Glutamatergic neuron (in vitro differentiated cells): ENCODE measurements at regions not wholly inside any gene's neighbourhood (a gene's known extent, or its start where the extent isn't known, plus 50 kb on each side); places are given as distances from the start of the nearest gene placed in this dataset.
"Not testable (repeated sequence)": the region's sequence is repeated elsewhere in the genome, so short reads cannot be mapped to it uniquely, and the experiment has no call there.

Experiments
- DNase-seq: peaks from one replicate; pipeline ENCODE4 v3.0.0; 2022
- H3K27ac Mint-ChIP-seq: one replicate; pipeline ENCODE4 v1.8.0; 2020; ENCODE audit warnings: mild to moderate bottlenecking, mixed read lengths, inconsistent platforms; ENCODE audit not compliant: unreplicated experiment
- H3K27me3 Mint-ChIP-seq: one replicate; pipeline ENCODE4 v1.8.0; 2020; ENCODE audit warnings: mild to moderate bottlenecking, moderate library complexity, mixed read lengths, inconsistent platforms; ENCODE audit not compliant: unreplicated experiment
- H3K36me3 Mint-ChIP-seq: one replicate; pipeline ENCODE4 v1.8.0; 2020; ENCODE audit warnings: mild to moderate bottlenecking, mixed read lengths, inconsistent platforms; ENCODE audit not compliant: unreplicated experiment
- H3K4me1 Mint-ChIP-seq: one replicate; pipeline ENCODE4 v1.8.0; 2020; ENCODE audit warnings: mild to moderate bottlenecking, low read depth, mixed read lengths, inconsistent platforms; ENCODE audit not compliant: unreplicated experiment
- H3K4me3 Mint-ChIP-seq: one replicate; pipeline ENCODE4 v1.8.0; 2020; ENCODE audit warnings: mild to moderate bottlenecking, mixed read lengths, inconsistent platforms; ENCODE audit not compliant: unreplicated experiment
- H3K9me3 Mint-ChIP-seq: one replicate; pipeline ENCODE4 v1.8.0; 2020; ENCODE audit warnings: mild to moderate bottlenecking, moderate library complexity, mixed read lengths, inconsistent platforms; ENCODE audit not compliant: unreplicated experiment
- CTCF ChIP-seq: fragments of 200-600 bp; sonication (generic); IDR thresholded peaks from one replicate; pipeline ENCODE4 v1.5.0; 2021; ENCODE audit not compliant: partially characterized antibody, unreplicated experiment

- H3K4me1 Mint-ChIP-seq = no peaks in the 10 kb centered on the region
- TF ChIP-seq CTCF = no peak
- no peaks in the 10 kb centered on the region for H3K36me3 Mint-ChIP-seq
- no peak for DNase-seq
- peaks cover 2% of the 10 kb centered on the region for H3K9me3 Mint-ChIP-seq
- H3K27me3 Mint-ChIP-seq = peaks cover 2% of the 10 kb centered on the region
- H3K4me3 Mint-ChIP-seq = no peak overlapping the region
- H3K27ac Mint-ChIP-seq = no peak overlapping the region
Measured at GRCh38 chr12:127133675-127134335, 1133.2 kb upstream of the TMEM132C start.

GRCh38 chr12:127140864-127141484 is 1126.0 kb upstream of the TMEM132C start:
- not testable (repeated sequence) for H3K27ac Mint-ChIP-seq, H3K27me3 Mint-ChIP-seq, H3K36me3 Mint-ChIP-seq, H3K4me3 Mint-ChIP-seq, DNase-seq, H3K4me1 Mint-ChIP-seq, H3K9me3 Mint-ChIP-seq

DNA sequence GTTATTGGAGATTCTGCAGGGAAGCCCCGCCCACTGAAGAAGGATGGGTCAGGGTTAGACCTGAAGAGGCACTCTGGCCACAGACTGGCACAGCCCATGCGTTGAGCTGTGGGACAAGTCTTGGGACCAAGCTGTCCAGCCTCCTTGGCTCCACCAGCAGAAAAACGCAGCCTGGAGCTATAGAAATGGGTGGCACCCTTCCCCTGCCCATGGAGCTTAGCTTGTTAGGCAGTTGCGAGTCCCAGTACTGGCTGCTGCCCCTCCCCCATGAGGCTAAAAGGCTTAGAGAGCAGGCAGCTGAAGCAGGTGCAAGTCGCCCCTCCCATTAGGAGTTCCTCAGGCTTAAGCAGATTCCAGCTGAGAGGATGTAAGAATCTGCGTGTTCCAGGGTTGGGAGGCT is 1124.0 kb upstream of the TMEM132C start:
- no peak overlapping the region for H3K4me3 Mint-ChIP-seq
- peaks cover 2% of the 10 kb centered on the region for H3K27me3 Mint-ChIP-seq
- peaks cover 7% of the 10 kb centered on the region for H3K9me3 Mint-ChIP-seq
- H3K27ac Mint-ChIP-seq = no peak overlapping the region
- no peaks in the 10 kb centered on the region for H3K4me1 Mint-ChIP-seq
- TF ChIP-seq CTCF = no peak
- no peaks in the 10 kb centered on the region for H3K36me3 Mint-ChIP-seq
- DNase-seq = no peak

DNA sequence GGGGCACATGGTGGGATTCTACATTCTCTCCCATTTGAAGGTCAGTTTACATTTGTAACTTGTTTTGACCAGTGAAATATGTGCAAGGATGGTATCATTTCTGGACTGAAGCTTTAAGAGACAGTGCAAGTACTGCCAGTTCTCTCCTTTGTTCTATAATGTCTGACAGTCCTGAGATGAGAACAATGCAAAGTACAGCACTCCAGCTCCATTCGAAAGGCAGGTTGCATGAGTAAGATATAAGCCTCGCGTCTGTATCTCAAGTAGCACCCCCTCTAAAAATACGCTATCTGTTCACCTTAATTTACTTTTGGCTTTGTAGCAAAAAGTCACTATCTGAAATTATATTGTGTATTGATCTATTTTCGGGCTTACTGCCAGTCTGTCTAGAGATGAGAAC is 1122.2 kb upstream of the TMEM132C start:
- Mint-ChIP-seq H3K4me3 (no peak overlapping the region), H3K4me1 (no peaks in the 10 kb centered on the region), H3K27ac (no peak overlapping the region), H3K36me3 (no peaks in the 10 kb centered on the region), H3K9me3 (peaks cover 7% of the 10 kb centered on the region), H3K27me3 (peaks cover 2% of the 10 kb centered on the region)
- no peak for TF ChIP-seq CTCF
- no peak for DNase-seq

DNA sequence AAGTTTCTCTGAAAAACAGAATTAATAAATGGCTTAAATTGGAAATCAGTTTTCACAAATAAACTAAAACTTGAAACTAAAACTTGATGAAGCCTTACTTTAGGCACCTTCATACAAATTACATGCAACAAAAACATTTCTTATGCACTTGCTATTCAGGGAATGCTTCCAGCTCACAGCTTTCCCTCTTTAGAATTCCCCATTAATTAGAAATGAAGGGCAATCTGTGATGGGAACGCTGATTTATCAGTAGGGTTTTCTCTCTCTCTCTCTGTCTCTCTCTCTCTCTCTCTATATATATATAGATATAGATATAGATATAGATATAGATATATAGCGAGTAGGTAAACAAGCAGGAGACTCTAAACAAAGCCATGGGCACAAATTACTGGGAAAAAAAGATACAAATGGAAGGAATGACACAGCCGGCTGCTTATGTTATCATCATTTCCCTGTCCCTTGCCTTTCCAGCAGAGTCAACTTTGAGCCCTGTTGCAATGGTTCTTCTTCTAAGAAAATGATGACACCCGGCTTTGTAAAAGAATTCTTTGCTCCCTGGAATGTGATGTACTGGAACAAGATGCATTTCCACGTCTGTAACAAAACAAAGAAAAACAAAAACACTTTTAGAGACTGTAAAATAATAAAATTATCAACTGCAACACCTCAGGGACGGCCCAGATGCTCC is 1121.6 kb upstream of the TMEM132C start:
- peak overlapping the region; percentile 64 for H3K27ac Mint-ChIP-seq
- no peak for TF ChIP-seq CTCF
- no peaks in the 10 kb centered on the region for H3K36me3 Mint-ChIP-seq
- DNase-seq = no peak
- peaks cover 7% of the 10 kb centered on the region for H3K9me3 Mint-ChIP-seq
- no peaks in the 10 kb centered on the region for H3K4me1 Mint-ChIP-seq
- peak overlapping the region; percentile 81 for H3K4me3 Mint-ChIP-seq
- H3K27me3 Mint-ChIP-seq = peaks cover 2% of the 10 kb centered on the region
